GM21723 (cell line): ENCODE measurements at regions not wholly inside any gene's neighbourhood (a gene's known extent, or its start where the extent isn't known, plus 50 kb on each side); places are given as distances from the start of the nearest gene placed in this dataset.

Source experiments
- ATAC-seq: cut with Tn5 transposase; IDR thresholded peaks from one replicate; pipeline ENCODE4 v1.9.1; 2021; ENCODE audit warnings: mild to moderate bottlenecking, moderate library complexity; ENCODE audit not compliant: unreplicated experiment

DNA sequence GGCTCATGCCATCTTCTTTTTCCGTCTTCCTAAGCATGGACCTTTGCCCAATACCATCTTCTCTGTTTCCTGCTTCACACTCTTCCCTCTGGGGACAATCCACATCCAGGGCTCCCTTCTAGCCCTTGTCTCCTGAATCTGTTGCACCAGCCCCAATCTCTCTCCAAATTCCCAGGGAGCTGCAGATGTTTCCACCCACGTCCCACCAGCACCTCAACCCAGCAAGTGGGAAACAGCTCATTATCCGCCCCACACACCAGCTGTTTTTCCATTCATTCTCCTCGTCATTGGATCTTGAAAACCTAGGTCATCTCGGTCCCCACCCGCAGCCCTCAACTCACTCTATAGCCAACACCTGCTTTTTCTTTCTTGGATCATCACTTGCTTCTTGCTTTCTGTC is 185.0 kb upstream of the CDYL start:
- no peak for ATAC-seq

DNA sequence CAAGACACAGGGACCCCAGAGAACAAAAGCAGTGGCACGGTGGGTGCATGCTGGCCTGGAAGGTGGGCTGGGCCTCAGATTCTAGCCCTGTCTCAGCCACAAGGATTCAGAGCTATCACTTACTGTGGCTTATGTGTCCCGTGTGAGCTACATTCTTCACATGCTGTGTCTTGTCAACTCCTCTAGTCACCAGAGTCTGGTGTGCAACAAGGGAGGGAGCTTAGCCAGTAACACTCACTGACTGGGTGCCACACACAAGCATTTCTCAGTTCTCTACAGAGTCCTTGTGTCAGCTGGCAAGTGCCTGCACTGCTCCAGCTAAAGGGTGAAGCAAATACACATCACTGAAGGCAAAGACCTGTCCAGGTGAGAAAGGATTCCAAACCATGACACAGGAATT is 186.9 kb upstream of the CDYL start:
- no peak for ATAC-seq

DNA sequence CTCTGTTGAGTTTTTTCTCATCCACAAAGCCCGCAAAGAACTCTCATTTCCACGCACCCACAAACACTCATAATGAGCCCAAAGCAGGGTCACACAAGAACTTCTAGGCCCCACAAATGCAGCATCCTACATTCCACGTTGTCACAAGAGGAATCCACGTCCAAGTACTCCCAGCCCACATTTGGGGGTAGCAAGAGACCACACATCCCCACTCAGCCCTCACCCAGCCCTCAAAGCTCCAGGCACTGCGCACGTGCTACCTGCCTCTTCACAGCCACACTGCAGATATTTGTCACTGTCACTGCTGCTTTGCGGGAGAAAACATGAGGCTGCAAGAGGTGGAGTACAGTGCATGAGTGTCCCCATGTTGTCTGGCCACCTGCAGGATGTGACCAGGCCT is 187.6 kb upstream of the CDYL start:
- no peak for ATAC-seq

DNA sequence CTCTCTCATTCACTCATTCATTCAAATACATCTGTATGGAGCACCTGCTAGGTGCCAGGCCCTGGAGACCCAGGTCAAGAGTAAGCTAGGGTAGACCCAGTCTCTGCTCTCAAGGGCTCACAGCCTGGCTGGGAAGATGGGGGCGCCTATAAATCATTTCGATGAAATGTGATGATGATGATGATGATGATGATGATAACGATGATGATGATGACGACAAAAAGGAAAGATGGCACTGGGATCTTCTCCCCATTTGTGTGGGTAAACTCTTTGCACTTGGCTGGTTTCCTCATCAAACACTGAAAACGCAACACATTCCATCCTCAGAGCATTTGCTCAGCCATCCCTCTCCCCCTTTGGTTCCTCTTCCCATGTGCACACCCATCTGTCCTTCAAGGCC is 188.0 kb upstream of the CDYL start:
- ATAC-seq, result no peak

DNA sequence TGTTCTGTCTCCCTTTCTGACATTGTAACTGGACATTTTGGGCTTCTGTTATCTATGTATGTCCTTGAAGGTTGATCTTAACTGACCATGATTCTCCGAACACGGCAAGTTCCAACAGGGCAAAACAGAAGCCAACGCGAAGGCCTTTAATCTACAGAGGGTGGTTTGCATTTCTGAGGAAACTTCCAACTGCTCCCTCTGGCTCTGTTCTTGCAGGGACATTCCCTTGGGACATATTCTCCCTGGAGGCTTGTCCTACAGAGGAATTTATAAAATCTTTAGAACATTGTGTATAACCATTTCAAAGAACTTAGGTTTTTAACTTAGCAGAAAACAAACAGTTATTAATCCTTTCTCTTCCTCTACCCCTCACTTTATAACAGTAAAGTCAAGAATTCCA is 189.0 kb upstream of the CDYL start:
- no peak for ATAC-seq

DNA sequence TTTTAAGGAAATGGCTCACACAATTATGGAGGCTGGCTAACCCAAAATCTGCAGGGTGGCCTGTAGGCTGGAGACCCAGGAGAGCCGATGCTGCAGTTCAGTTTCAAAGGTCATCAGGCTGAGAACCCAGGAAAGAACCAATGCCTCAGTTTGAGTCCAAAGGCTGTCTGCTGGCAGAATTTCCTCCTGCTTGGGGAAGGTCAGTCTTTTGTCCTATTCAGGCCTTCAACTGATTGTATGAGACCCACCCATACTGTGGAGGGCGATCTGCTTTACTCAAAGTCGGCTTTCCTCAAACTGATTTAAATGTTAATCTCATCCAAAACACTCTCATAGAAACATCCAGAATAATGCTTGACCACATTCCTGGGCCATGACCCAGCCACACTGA is 189.7 kb upstream of the CDYL start:
- ATAC-seq, result no peak

DNA sequence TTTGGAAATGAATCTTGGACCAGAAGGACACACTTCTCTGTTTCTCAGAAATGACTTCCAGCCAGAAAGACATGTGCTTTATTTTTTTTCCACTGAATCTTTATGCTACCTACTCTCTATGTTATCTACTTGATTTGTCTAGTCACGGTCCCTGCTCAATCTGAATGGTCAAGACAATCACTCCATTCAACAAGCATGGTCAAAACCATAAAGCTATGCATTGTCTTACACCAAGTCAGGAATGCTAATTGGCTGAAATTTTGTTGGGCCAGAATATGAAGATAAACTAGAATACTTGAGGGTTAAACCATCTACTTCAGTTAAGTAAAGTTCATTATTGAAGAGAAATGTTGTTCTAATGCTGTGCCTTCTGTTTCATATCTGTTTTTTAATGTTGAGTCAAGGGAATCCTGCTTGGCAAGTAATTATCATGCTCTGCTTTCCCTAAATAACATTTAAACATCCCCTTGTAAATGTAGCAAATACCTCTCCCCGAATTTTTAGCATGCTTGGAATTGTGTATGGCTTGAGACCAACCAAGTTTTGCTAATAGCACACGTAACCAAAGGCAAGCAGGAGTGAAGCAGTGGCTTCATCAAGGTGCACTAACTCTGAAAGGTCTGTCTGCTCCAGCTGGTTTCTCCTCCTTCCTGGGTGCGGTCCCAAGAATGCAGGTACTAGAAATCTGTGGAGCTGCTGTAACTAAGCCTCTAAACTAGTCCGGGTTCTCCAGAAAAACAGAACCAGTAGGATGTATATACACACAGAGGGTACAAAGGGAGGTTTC is 190.3 kb upstream of the CDYL start:
- ATAC-seq, result no peak

DNA sequence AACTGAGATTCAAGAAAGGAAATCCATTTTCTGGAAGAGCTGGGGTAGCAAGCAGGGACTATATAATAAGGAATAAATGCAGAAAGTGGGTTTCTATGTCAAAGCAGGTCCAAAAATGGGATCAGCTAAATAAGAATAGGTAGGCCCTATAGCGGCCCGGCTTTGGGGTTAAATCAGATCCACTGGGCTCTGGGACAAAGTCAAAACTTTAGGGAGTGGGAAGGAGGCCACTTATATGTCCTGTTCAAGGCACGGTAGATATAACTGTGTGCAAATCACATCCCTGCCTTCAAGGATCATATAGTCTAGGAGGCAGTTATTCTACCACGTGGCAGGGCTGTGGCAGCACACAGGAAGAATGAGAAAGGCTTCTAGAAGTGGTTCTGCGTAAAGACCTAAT is 191.4 kb upstream of the CDYL start:
- ATAC-seq, result no peak

DNA sequence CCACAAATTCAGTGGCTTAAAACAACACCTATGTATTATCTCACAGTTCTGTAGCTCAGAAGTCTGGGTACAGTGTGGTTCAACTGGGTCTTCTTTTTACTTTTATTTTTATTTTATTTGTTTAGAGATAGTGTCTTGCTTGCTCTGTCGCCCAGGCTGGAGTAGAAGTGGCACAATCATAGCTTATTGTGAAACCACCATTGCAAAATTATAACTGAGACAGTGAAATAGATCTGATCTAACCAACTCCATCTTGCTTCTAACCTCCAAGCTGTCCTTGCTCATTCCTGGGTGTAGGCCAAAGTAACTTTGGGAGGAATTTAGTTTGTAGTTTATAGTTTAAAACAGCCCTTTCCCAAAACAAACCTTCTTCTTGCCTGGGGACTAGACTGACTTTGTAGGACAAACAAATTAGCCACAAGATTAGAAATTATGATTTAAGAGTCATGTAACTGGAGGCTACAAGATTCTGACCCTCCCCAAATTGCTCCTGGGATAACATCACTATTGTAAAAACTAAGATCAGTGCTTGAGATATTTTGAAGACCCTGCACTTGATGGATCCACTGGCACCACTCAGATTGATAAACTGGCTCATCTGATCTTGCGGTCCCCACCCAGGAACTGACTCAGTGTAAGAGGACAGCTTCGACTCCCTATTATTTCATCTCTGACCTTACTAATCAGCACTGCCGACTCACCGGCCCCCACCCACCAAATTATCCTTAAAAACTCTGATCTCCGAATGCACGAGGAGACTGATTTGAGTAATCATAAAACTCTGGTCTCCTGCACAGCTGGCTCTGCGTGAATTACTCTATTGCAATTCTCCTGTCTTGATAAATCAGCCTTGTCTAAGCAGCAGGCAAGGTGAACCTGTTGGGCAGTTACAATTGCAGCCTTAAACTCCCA is 193.4 kb upstream of the CDYL start:
- ATAC-seq, result no peak

DNA sequence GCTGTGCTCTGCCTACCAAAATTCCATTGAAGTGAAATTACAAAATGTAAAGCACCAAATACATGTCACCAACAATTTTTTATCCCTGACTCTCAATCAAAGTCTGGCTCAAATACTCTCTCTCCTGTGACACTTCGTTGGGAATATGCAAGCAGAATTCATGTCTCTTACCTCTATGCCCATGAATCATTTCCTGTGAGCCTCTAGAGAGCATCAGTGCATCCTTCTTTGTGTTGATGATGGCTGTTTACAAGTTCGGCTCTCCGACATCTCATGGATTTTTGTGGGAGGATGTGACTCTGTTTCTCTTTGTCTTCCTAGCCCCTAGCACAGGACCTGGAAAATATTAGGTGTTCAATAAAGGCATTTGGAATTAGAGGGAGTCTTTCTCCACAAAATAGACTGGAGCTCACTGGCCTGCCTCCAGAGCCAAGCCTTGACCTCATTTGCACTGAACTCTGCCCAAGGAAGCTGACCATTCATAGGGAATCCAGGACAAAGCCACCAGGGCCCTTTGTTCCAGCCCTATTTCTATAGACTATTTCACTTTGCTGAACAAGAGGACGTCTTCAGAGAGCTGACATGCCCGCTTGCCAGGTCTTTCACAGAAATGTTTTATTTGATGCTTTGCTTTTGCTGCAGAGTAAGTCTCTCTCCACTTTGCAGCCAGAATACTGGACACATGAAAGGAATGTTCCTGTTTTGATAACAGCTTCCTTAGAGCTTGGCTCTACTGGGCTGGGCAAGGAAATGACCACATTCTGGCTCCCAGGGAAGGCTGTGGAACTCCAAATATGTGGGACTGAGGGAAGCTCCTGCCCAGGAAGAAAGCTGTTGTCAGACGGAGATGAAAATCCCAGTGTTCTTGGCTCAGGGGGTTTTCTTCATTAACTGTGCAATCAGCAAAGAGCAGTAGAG is 194.5 kb upstream of the CDYL start:
- no peak for ATAC-seq

DNA sequence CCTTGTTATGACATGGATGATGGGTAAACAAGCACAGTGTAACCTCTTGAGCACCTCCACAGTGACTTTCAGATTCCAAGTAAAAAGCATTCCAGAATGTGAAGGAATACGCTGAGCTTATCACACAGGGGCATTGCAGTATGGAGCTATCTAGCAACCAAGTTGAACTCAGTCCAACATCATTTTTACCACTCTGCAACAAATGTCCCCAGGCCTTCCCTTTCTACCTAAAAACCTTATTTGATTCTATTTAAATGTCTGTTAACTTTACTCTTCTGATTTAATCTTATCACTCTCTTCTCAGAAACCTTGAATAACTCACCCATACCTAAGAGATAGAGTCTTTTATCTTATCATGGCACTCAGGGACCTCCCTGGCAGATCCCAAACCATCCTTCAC is 195.8 kb upstream of the CDYL start:
- no peak for ATAC-seq

DNA sequence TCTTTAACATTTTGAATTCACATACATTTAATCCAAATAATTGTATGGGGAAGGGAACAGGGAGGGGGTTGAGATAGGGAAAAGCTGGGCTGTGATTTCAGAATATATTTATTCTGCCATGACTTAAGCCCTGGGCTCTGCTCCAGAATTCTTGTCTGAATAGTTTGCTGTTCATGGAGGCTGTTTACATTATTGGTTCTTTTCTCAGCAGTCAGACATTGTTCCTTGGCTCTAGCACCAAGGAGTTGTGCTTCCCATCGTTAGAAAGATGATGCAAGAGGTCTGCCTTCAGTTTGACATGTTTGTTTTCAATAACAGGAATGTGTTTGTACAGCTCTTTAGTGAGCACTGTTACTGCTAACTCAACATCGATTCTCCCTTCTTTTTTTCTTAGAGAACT is 198.8 kb upstream of the CDYL start:
- ATAC-seq, result no peak

DNA sequence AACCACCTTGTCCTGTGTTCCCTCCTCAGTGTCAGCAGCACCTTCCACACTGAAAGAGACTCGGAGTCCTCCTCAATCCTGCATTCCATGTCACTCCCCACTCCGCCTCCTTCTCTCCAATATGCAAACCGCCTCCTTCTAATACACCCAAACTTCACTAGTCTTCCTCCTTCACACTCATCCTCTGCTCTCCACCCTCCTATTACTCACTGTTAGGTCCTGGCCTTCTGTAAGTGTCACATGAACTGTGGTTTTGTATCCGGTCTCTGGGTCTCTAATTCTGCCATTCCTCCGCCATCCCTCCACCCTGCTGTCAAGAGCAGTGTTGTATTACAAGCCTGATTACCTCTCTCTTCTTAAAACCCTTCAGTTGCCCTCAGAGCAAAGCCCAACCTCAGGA is 200.5 kb upstream of the CDYL start:
- ATAC-seq, result no peak

DNA sequence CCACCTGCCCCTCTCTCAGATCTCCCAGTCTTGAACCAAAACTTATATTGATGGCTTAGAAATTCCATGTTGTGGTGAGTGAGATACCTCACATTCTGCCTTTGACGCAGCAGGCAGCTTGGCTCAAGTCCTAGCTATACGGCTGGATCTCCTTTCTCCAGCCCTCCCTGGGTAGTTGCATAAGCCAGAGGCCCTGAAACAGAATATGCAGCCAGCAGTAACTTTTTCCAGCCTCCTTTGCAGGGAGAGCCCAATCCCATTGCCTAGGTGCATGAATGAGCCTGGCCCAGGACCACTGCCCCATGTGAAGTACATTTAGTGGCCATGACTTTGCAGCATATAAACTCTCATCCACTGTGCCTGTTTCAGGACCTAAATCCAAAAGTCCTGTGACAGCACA is 202.2 kb upstream of the CDYL start:
- no peak for ATAC-seq

DNA sequence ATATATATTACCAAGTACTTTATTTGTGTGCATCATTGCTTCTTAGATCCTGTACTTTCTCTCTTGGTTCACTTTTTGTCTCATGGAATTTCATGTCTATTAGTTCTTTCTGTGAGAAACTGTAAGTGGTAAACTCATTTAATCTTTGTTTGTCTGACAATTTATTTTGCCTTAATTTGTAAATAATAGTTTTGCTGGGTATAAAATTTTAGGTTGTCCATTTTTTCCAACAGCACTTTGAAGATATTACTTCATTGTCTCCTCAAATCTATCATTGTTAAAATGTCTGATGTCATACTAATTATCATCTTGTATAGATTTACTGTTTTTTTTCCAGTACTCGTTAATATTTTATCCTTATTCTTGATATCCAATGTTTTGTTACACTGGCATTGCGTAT is 205.2 kb upstream of the CDYL start:
- ATAC-seq, result no peak

DNA sequence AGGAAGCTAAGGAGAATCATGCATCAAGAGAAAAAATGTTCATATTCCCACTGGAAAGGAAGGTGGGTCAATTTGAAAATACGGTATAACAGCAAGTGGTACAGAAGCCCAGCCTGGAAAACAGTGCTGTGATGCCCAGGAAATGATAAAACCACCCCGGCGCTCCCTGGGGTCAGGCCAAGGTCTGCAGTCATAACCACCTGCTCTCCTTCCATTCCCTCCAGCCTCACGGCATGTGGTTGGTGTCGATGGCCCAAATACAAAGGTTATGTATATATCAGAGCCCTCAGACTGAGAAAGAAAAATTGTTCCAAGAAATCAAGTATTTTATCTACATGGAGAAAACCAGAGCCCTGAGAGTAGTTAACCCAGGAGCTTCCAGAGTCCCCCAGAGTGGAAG is 208.1 kb upstream of the CDYL start:
- no peak for ATAC-seq

DNA sequence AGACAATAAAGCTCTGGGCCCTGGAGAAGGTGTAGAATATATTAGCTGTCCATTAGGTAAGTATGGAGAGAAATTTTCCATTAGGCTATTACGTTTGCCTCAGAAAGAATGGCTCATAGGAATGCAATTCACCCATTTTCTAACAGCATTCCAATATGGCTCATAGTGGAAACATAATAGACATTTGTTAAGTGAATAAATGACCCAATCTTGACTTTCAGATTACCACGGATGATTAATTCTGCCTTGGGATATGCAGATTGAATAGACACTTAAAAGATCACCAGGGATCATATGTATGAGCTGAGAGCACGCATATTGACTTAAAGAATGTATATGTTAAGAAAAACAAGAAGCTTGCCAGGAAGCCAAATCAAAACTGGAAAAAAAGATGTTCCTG is 209.1 kb upstream of the CDYL start:
- ATAC-seq, result no peak

DNA sequence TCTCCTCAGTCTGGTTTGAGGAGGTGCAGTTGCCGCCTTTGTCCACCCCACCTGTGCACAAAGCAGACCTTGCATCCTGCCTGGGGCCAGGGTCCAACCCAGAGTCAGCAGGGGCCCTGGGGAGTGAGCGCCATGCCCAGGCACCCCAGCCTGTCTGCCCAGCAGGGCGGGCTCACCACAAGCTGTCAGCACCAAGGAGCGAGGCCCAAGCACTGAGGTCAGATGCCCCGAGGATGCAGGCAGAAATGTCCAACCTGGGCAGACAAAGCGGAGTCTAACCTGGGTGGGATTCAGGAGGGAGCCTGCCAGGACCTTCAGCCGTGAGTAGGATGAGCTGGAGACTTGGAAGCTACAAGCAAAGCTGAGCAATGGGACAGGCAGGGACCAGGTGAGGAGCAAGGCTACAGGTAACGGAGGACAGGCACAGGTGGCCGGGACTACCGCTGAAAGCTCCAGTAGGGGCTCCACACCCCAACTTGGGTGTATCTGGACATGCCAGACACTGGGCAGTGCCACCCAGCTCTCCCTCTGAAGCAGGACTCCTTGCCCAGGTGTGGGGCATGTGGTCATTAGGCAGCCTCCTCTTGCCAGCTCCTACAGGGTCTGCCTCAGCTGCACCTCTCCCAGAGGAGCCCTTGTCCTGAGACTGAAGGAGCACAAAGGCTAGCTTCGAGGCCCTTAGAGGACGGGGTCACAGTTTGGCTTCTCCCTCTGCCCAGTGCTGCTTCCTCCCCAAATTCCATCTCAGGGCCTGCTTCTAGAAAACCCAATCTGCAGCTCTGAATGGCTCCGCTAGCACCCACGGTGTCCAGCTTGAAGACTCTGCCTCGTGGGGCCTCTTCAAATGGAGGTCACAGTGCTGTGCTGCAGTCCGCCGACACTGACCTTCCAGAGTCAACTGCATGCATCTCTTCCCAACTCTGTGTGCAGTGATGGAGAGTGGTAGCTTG is 210.6 kb upstream of the CDYL start:
- ATAC-seq, result no peak

DNA sequence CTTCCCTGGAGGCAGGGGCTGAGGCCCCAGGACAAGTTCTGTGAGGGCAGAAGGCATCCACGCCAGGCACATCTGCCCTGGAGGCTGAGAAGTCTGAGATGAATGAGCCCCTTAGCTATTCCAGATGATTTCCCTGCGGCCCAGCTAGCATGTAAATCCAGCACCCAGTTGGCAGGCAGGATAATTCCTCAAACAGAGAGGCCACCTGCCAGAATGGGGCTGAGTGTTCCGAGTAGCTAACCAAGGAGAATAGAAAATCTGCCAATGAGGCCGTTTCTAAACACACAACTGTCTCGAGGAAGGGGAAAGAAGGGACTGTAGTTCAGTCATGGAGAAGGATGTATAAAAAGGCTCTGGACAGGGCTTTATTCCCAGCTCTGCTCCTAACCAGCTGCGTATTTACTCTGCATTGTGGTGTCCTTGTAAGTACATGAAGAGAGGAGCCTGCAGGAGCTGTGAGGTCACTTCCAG is 211.4 kb upstream of the CDYL start:
- ATAC-seq, result no peak

DNA sequence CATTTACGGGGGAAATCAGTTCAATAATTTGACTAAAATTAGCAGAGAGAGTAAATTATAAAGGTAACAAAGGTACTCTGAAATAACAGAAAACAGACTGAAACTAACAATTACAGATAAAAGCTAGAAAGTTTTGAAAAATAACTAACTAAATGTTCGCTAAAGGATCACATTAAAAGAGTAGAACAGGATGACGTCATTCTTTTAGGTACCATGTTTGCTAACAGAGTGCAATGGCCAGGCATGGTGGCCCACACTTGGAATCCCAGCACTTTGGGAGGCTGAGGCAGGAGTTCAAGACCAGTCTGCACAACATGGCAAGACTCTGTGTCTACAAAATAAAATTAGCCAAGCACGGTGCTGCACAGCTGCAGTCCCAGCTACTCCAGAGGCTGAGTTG is 212.3 kb upstream of the CDYL start:
- ATAC-seq, result no peak
